ENCODE measurements at regions not wholly inside any gene's neighbourhood (a gene's known extent, or its start where the extent isn't known, plus 50 kb on each side); places are given as distances from the start of the nearest gene placed in this dataset.
A peak's percentile ranks its signal among the peaks of the same experiment; 100 is the strongest.

DNA sequence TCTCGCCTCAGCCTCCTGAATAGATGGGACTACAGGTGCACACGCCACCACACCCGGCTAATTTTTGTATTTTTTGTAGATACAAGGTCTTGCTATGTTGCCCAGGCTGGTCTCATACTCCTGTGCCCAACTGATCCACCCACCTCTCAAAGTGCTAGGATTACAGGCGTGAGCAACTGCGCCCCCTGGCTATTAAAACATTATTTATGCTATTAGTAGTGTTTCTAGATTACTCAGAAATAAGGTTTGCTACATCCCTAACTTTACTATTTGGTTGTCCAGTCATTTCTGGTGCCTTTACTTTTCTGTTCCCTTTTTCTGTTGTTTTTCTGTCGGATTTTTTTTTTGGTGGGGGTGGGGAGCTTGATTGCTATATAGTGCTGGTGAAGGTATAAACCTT is 393.6 kb upstream of the TPM1 start:
- TF ChIP-seq, protein P1, sequence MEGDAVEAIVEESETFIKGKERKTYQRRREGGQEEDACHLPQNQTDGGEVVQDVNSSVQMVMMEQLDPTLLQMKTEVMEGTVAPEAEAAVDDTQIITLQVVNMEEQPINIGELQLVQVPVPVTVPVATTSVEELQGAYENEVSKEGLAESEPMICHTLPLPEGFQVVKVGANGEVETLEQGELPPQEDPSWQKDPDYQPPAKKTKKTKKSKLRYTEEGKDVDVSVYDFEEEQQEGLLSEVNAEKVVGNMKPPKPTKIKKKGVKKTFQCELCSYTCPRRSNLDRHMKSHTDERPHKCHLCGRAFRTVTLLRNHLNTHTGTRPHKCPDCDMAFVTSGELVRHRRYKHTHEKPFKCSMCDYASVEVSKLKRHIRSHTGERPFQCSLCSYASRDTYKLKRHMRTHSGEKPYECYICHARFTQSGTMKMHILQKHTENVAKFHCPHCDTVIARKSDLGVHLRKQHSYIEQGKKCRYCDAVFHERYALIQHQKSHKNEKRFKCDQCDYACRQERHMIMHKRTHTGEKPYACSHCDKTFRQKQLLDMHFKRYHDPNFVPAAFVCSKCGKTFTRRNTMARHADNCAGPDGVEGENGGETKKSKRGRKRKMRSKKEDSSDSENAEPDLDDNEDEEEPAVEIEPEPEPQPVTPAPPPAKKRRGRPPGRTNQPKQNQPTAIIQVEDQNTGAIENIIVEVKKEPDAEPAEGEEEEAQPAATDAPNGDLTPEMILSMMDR (IDR thresholded peaks at IDR 0.05): peak in 5 of 7 experiments; percentile 20 to 49 (median 38)
- no peak for TF ChIP-seq POLR2A (IDR thresholded peaks at IDR 0.05)

Data from body of pancreas (tissue), 4 donors.